GM19468 (cell line): ENCODE measurements at regions not wholly inside any gene's neighbourhood (a gene's known extent, or its start where the extent isn't known, plus 50 kb on each side); places are given as distances from the start of the nearest gene placed in this dataset.

ENCODE experiments used
- ATAC-seq: cut with Tn5 transposase; IDR thresholded peaks from one replicate; pipeline ENCODE4 v1.9.1; 2021; ENCODE audit warnings: mild to moderate bottlenecking, moderate library complexity, moderate number of reproducible peaks; ENCODE audit not compliant: unreplicated experiment; ENCODE audit errors: extremely low read depth

GRCh38 chr21:22649246-22649645 is 1651.0 kb downstream of the NCAM2 start:
- ATAC-seq = no peak

GRCh38 chr21:22650226-22650625 is 1652.0 kb downstream of the NCAM2 start:
- ATAC-seq = no peak

- ATAC-seq = no peak
These were observed 1659.6 kb downstream of the NCAM2 start for GRCh38 chr21:22657781-22658180.

- no peak for ATAC-seq
These were observed 1671.9 kb downstream of the NCAM2 start for GRCh38 chr21:22670148-22670547.

- ATAC-seq = no peak
These were observed 1681.0 kb downstream of the NCAM2 start for GRCh38 chr21:22679207-22679606.

GRCh38 chr21:22691658-22692057 is 1693.4 kb downstream of the NCAM2 start:
- ATAC-seq = no peak

- no peak for ATAC-seq
These were observed 1705.3 kb downstream of the NCAM2 start for GRCh38 chr21:22703521-22703920.

- ATAC-seq = no peak
These were observed 1712.5 kb downstream of the NCAM2 start for GRCh38 chr21:22710721-22711120.

GRCh38 chr21:22711636-22712035 is 1713.4 kb downstream of the NCAM2 start:
- no peak for ATAC-seq

- no peak for ATAC-seq
These were observed 1727.2 kb downstream of the NCAM2 start for GRCh38 chr21:22725436-22725835.

- ATAC-seq = no peak
These were observed 1729.9 kb downstream of the NCAM2 start for GRCh38 chr21:22728091-22728490.

- no peak for ATAC-seq
These were observed 1744.9 kb downstream of the NCAM2 start for GRCh38 chr21:22743085-22743484.

- no peak for ATAC-seq
These were observed 1756.5 kb downstream of the NCAM2 start for GRCh38 chr21:22754746-22755145.

GRCh38 chr21:22758478-22758877 is 1760.3 kb downstream of the NCAM2 start:
- ATAC-seq = no peak

- ATAC-seq = no peak
These were observed 1764.3 kb downstream of the NCAM2 start for GRCh38 chr21:22762463-22762862.

GRCh38 chr21:22763442-22763841 is 1765.2 kb downstream of the NCAM2 start:
- ATAC-seq = no peak

GRCh38 chr21:22764222-22764621 is 1766.0 kb downstream of the NCAM2 start:
- ATAC-seq = no peak

- ATAC-seq = no peak
These were observed 1793.2 kb downstream of the NCAM2 start for GRCh38 chr21:22791376-22791775.

GRCh38 chr21:22791986-22792560 is 1793.9 kb downstream of the NCAM2 start:
- no peak for ATAC-seq

- no peak for ATAC-seq
These were observed 1796.9 kb downstream of the NCAM2 start for GRCh38 chr21:22795091-22795490.

GRCh38 chr21:22795644-22796043 is 1797.4 kb downstream of the NCAM2 start:
- ATAC-seq = no peak

- ATAC-seq = no peak
These were observed 1797.9 kb downstream of the NCAM2 start for GRCh38 chr21:22796147-22796546.

- no peak for ATAC-seq
These were observed 1805.9 kb downstream of the NCAM2 start for GRCh38 chr21:22804151-22804550.
